ENCODE measurements at regions not wholly inside any gene's neighbourhood (a gene's known extent, or its start where the extent isn't known, plus 50 kb on each side); places are given as distances from the start of the nearest gene placed in this dataset.

DNA sequence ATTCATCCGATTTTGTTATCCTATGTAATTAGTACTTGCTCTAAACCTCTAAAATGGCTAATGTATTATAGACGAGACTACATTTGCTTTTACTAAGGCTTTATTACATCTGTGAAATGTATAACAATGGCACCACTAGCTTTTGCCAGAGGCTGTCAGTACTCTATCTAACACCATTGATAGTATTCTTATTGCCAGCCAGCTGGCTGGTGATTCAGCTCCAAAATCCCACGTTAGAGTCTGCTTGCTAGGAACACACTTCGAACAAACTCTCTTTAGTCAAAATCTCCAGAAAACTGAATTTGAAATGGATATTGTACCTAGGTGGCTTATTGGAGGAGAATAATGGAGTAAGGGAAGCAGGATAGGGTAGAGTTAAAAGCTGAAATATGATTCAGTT lies 839.2 kb downstream of the SLC6A15 start:
- Histone ChIP-seq H2BK120ac (ENCODE audit: low read depth, low read length) (no peak overlapping the region), H3K18ac (ENCODE audit: low read depth, low read length) (no peak overlapping the region), H2BK20ac (ENCODE audit: low read depth, low read length) (no peak overlapping the region), H3K4me3 (ENCODE audit: insufficient read depth, low read depth, low read length) (no peak overlapping the region), H4K20me1 (ENCODE audit: insufficient read depth, low read length) (no peaks in the 10 kb centered on the region), H4K8ac (ENCODE audit: low read depth in 2 of 2, low read length in 2 of 2) (no peak overlapping the region), H3K27ac (ENCODE audit: insufficient read depth, low read length) (no peak overlapping the region), H3K9ac (ENCODE audit: low read depth, low read length) (no peak overlapping the region), H2BK15ac (ENCODE audit: low read depth, low read length) (no peak overlapping the region), H4K91ac (ENCODE audit: insufficient read depth, low read depth, low read length) (no peak overlapping the region), H2BK5ac (ENCODE audit: low read depth, low read length, poor library complexity, severe bottlenecking) (no peak overlapping the region), H3K79me1 (ENCODE audit: low read depth in 1 of 2, low read length in 2 of 2) (no peaks in the 10 kb centered on the region), H3K56ac (ENCODE audit: extremely low read depth, insufficient read depth, low read length) (no peak overlapping the region), H3K23ac (ENCODE audit: low read depth, low read length) (no peak overlapping the region), H3K4me2 (ENCODE audit: low read depth, low read length) (no peak overlapping the region), H4K5ac (ENCODE audit: low read depth, low read length) (no peak overlapping the region), H3K36me3 (ENCODE audit: control insufficient read depth, insufficient read depth, low read length) (no peaks in the 10 kb centered on the region), H3K4ac (ENCODE audit: low read depth, low read length) (no peak overlapping the region), H3K27me3 (ENCODE audit: control insufficient read depth, insufficient read depth, low read length) (no peaks in the 10 kb centered on the region), H2AK5ac (ENCODE audit: low read depth, low read length) (no peak overlapping the region), H2AK9ac (replicated peaks; ENCODE audit: low read depth, low read length, poor library complexity) (no peak overlapping the region), H3K14ac (replicated peaks; ENCODE audit: low read depth, low read length) (no peak overlapping the region), H3K4me1 (ENCODE audit: control insufficient read depth, insufficient read depth, low read length) (peaks cover 2% of the 10 kb centered on the region), H2AFZ (replicated peaks; ENCODE audit: low read length, poor library complexity) (no peak overlapping the region), H3K9me1 (ENCODE audit: insufficient read depth, low read length) (no peaks in the 10 kb centered on the region), H3K9me3 (ENCODE audit: control insufficient read depth, insufficient read depth, low read length) (no peaks in the 10 kb centered on the region)
- intact Hi-C loops (cut with micrococcal nuclease) (no loop called here), in situ Hi-C loops (cut with MboI; ENCODE audit: low sequenced_read_pairs) (no loop called here), dilution Hi-C loops (cut with HindIII; ENCODE audit: low sequenced_read_pairs, unreplicated experiment) (no loop called here)
- ATAC-seq (ENCODE audit: low read depth) (no peak), DNase-seq (no peak)
- POLR2A ChIA-PET (ENCODE audit: unreplicated experiment) = no interaction called here
- CTCF ChIA-PET = no interaction called here
- no CpG with 5 or more reads among the region's 4 CpGs for WGBS, 2 experiments (ENCODE audit: extremely low coverage in 2 of 2, insufficient read length in 1 of 2)
- no TSS peak for BruUV-seq (replicated peaks)
- TF ChIP-seq SMC3 (IDR thresholded peaks at IDR 0.05; ENCODE audit: low read depth, low read length) (no peak), CEBPB (IDR thresholded peaks at IDR 0.05; ENCODE audit: low read depth, low read length) (no peak), RCOR1 (IDR thresholded peaks at IDR 0.05; ENCODE audit: insufficient replicate concordance, low read length) (no peak), POLR2A (IDR thresholded peaks at IDR 0.05; ENCODE audit: low read depth, low read length) (no peak), CHD1 (IDR thresholded peaks at IDR 0.05; ENCODE audit: low read depth, low read length) (no peak), CTCF (conservative IDR thresholded peaks at IDR 0.05; ENCODE audit: low read depth, low read length) (no peak), RAD21 (IDR thresholded peaks at IDR 0.05; ENCODE audit: low read length) (no peak)
- TF ChIP-seq, protein P1, sequence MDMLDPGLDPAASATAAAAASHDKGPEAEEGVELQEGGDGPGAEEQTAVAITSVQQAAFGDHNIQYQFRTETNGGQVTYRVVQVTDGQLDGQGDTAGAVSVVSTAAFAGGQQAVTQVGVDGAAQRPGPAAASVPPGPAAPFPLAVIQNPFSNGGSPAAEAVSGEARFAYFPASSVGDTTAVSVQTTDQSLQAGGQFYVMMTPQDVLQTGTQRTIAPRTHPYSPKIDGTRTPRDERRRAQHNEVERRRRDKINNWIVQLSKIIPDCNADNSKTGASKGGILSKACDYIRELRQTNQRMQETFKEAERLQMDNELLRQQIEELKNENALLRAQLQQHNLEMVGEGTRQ (IDR thresholded peaks at IDR 0.05; ENCODE audit: low read depth, low read length) = no peak

All from IMR-90 (cell line).